GM12878 (cell line): ENCODE measurements at regions not wholly inside any gene's neighbourhood (a gene's known extent, or its start where the extent isn't known, plus 50 kb on each side); places are given as distances from the start of the nearest gene placed in this dataset.

Source experiments
- ATAC-seq: fragments of 200-7000 bp; cut with Tn5 transposase; 3 replicates; pipeline ENCODE4 v1.9.1; 2020; ENCODE audit warnings: mild to moderate bottlenecking, moderate library complexity
- BruUV-seq: library from RNA; stranded (reverse); fragments of 400-500 nt; replicated peaks from 2 replicates; lab custom pipeline; 2021; lab: Mats Ljungman, UMichigan
- CTCF ChIA-PET: fragments of 300-600 bp; sonication (Branson Sonifier 250); formaldehyde crosslinking; extraction: SDS; loops from one replicate; lab custom pipeline; 2021; ENCODE audit warnings: inconsistent platforms; lab: Yijun Ruan, JAX
- POLR2A ChIA-PET: fragments of 350-600 bp; formaldehyde crosslinking; extraction: SDS; loops from one replicate; lab custom pipeline; 2021; ENCODE audit warnings: inconsistent platforms; lab: Charles Lee
- RAD21 ChIA-PET: fragments of 300-600 bp; sonication (Branson Sonifier 250); formaldehyde crosslinking; loops from one replicate; lab custom pipeline; 2023; ENCODE audit warnings: antibody characterized with exemption; ENCODE audit not compliant: unreplicated experiment; lab: Charles Lee
- SMC1A ChIA-PET: fragments of 300-600 bp; sonication (Branson Sonifier 250); formaldehyde crosslinking; loops from one replicate; lab custom pipeline; 2023; ENCODE audit not compliant: unreplicated experiment, uncharacterized antibody; lab: Charles Lee
- DNase-seq: peaks from one replicate; pipeline ENCODE4 v3.0.0-alpha.2; 2011; ENCODE audit warnings: low read depth, low spot score
- FAIRE-seq: peaks from 3 replicates; lab custom pipeline; 2011; peaks lifted over from hg19 to GRCh38; lab: Jason Lieb, UNC
- H2AFZ ChIP-seq: 2 replicates; pipeline ENCODE4 v1.6.0; 2011; ENCODE audit warnings: low read depth, low read length, control low read depth; ENCODE audit not compliant: control insufficient read depth
- H3K27ac ChIP-seq: 2 replicates; pipeline ENCODE4 v1.5.1; 2011; ENCODE audit warnings: control low read depth; ENCODE audit not compliant: control insufficient read depth, insufficient read depth
- H3K27me3 ChIP-seq, 2 experiments: replicated peaks in 1 of 2; 2 replicates each; pipeline versions ENCODE4 v1.6.0 to v1.6.1; 2011; ENCODE audit warnings: low read length in 1 of 2; ENCODE audit not compliant: control insufficient read depth in 2 of 2, insufficient read depth in 2 of 2
- H3K36me3 ChIP-seq, 2 experiments: 2 replicates each; pipeline ENCODE4 v1.5.1; 2011; ENCODE audit warnings: low read length in 1 of 2; ENCODE audit not compliant: control insufficient read depth in 2 of 2, insufficient read depth in 2 of 2
- H3K4me1 ChIP-seq: 2 replicates; pipeline ENCODE4 v1.6.1; 2011; ENCODE audit warnings: mild to moderate bottlenecking, low read length, moderate library complexity, mixed read lengths; ENCODE audit not compliant: control insufficient read depth, insufficient read depth
- H3K4me2 ChIP-seq: 2 replicates; pipeline ENCODE4 v1.6.0; 2011; ENCODE audit warnings: control low read depth; ENCODE audit not compliant: control insufficient read depth, insufficient read depth
- H3K4me3 ChIP-seq: fragments of 200-600 bp; sonication (generic); 2 replicates; pipeline ENCODE4 v1.5.1; 2016
- H3K79me2 ChIP-seq: 2 replicates; pipeline ENCODE4 v1.6.0; 2011; ENCODE audit warnings: low read length; ENCODE audit not compliant: control insufficient read depth, insufficient read depth
- H3K9ac ChIP-seq: 2 replicates; pipeline ENCODE4 v1.8.0; 2011; ENCODE audit warnings: low read length, control low read depth, mixed read lengths; ENCODE audit not compliant: control insufficient read depth, insufficient read depth
- H3K9me3 ChIP-seq: replicated peaks from 3 replicates; pipeline ENCODE4 v1.5.1; 2011; ENCODE audit warnings: mild to moderate bottlenecking, low read length; ENCODE audit not compliant: control insufficient read depth, insufficient read depth
- H4K20me1 ChIP-seq: 2 replicates; pipeline ENCODE4 v1.6.0; 2011; ENCODE audit not compliant: control insufficient read depth, insufficient read depth
- ATF7 ChIP-seq: fragments of 450-650 bp; IDR thresholded peaks from 2 replicates; pipeline ENCODE4 v1.6.1; 2016; ENCODE audit warnings: low read depth, mild to moderate bottlenecking
- BACH1 ChIP-seq: fragments of 450-650 bp; IDR thresholded peaks from 2 replicates; pipeline ENCODE4 v1.6.1; 2017; ENCODE audit warnings: mild to moderate bottlenecking, borderline replicate concordance
- CHD1 ChIP-seq: IDR thresholded peaks from 2 replicates; pipeline ENCODE4 v1.6.1; 2012; ENCODE audit warnings: low read depth, low read length, improper control_type of control experiment
- ETV6 ChIP-seq, 2 experiments: fragments of 450-650 bp in 1 of 2; IDR thresholded peaks in 1 of 2; conservative IDR thresholded peaks in 1 of 2; 2 replicates each; pipeline ENCODE4 v1.6.1; 2014; ENCODE audit warnings: antibody characterized with exemption in 1 of 2, borderline replicate concordance in 1 of 2, low read depth in 1 of 2, mild to moderate bottlenecking in 1 of 2, moderate library complexity in 1 of 2
- HCFC1 ChIP-seq: fragments of 150-350 bp; IDR thresholded peaks from 2 replicates; pipeline ENCODE4 v1.6.1; 2014; ENCODE audit warnings: low read length
- KAT2A ChIP-seq: conservative IDR thresholded peaks from 2 replicates; pipeline ENCODE4 v1.6.1; 2011; ENCODE audit warnings: low read depth, low read length; ENCODE audit not compliant: control insufficient read depth
- MTA2 ChIP-seq: fragments of 450-650 bp; IDR thresholded peaks from 2 replicates; pipeline ENCODE4 v1.6.1; 2016; ENCODE audit warnings: low read depth, mild to moderate bottlenecking, moderate library complexity
- MXI1 ChIP-seq: fragments of 150-350 bp; IDR thresholded peaks from 2 replicates; pipeline ENCODE4 v1.6.1; 2011; ENCODE audit warnings: low read depth, mild to moderate bottlenecking, inconsistent platforms, low read length, improper control_type of control experiment
- RAD51 ChIP-seq: fragments of 450-650 bp; IDR thresholded peaks from 2 replicates; pipeline ENCODE4 v1.6.1; 2016; ENCODE audit warnings: moderate library complexity, mild to moderate bottlenecking, inconsistent platforms
- TCF7 ChIP-seq: IDR thresholded peaks from 2 replicates; pipeline ENCODE4 v1.6.1; 2014; ENCODE audit warnings: antibody characterized with exemption, borderline replicate concordance
- ZNF207 ChIP-seq: fragments of 450-650 bp; IDR thresholded peaks from 2 replicates; pipeline ENCODE4 v1.6.1; 2014; ENCODE audit warnings: antibody characterized with exemption, mild to moderate bottlenecking, borderline replicate concordance
- ZNF217 ChIP-seq: fragments of 450-650 bp; IDR thresholded peaks from 2 replicates; pipeline ENCODE4 v1.6.1; 2017; ENCODE audit warnings: antibody characterized with exemption, mild to moderate bottlenecking
- WGBS: methylation state at CpG from one replicate; pipeline ENCODE4 v1.1.6; 2016; ENCODE audit warnings: low lambda C conversion rate; ENCODE audit not compliant: insufficient replicate concordance, insufficient coverage; ENCODE audit errors: missing lambda C conversion rate; 5-methylcytosine and 5-hydroxymethylcytosine counted together
- in situ Hi-C: fragments of 300-500 bp; cut with MboI; formaldehyde crosslinking; loops from 9 replicates; pipeline ENCODE4 v1.14.3; 2018; ENCODE audit warnings: mixed read lengths
- intact Hi-C: fragments of 100-400 bp; cut with micrococcal nuclease; formaldehyde crosslinking; loops from one replicate; pipeline ENCODE4 v1.14.2; 2022; ENCODE audit not compliant: unreplicated experiment
- TF ChIP-seq, protein P1 (sequence below): IDR thresholded peaks from 2 replicates; pipeline ENCODE4 v1.6.1; 2012; ENCODE audit warnings: low read depth, low read length, improper control_type of control experiment
- TF ChIP-seq, protein P2 (sequence below): IDR thresholded peaks from 2 replicates; pipeline ENCODE4 v1.6.1; 2012; ENCODE audit warnings: low read depth, low read length, improper control_type of control experiment
- TF ChIP-seq, protein P3 (sequence below), 3 experiments: IDR thresholded peaks in 2 of 3; conservative IDR thresholded peaks in 1 of 3; 2 replicates each; pipeline ENCODE4 v1.5.1; 2011; ENCODE audit warnings: low read depth in 3 of 3, low read length in 3 of 3, mild to moderate bottlenecking in 3 of 3, control low read depth in 2 of 3, moderate library complexity in 2 of 3, inconsistent platforms in 1 of 3, mixed read lengths in 1 of 3; ENCODE audit not compliant: control insufficient read depth in 2 of 3, insufficient read depth in 1 of 3; ENCODE audit errors: extremely low read depth in 1 of 3

DNA sequence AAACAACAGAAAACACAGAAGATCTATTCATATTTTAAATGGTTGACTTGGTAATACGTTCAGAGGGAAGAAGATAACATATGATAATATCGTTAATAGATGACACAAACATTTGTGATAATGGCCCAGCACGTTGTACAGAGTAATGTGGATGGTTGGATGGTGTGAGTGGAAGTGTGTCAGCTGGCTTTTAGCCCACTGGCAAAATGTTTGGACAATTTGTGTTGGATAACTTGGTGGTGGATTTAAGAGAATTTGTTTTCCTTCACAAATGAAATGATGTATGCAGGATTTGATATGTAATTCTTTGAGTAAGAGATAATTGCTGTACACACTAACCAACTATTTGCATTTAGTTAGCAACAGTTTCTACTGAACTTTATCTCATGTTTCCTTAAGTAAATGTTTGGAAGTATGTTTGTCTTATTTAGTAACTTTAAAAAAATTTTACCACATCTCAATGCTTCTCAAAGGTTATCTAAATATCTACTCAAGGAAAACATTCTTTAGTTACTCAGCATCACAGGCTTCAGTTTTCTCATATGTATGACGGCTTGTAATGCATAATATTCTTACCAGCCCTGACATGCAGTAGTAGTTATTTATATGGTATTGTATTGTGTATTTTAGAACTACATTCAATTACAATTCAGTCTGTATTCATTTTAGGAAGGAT lies 328.5 kb upstream of the GOLIM4 start:
- 11% methylated on average over 4 of the region's 4 CpGs for WGBS
- no peaks in the 10 kb centered on the region for H3K4me1 ChIP-seq
- TF ChIP-seq RAD51: no peak
- TF ChIP-seq, protein P1, sequence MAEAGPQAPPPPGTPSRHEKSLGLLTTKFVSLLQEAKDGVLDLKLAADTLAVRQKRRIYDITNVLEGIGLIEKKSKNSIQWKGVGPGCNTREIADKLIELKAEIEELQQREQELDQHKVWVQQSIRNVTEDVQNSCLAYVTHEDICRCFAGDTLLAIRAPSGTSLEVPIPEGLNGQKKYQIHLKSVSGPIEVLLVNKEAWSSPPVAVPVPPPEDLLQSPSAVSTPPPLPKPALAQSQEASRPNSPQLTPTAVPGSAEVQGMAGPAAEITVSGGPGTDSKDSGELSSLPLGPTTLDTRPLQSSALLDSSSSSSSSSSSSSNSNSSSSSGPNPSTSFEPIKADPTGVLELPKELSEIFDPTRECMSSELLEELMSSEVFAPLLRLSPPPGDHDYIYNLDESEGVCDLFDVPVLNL: no peak
- TF ChIP-seq MTA2: no peak
- TF ChIP-seq ZNF217: no peak
- TF ChIP-seq HCFC1: no peak
- no peak for TF ChIP-seq BACH1
- TF ChIP-seq ATF7: no peak
- TF ChIP-seq, protein P2, sequence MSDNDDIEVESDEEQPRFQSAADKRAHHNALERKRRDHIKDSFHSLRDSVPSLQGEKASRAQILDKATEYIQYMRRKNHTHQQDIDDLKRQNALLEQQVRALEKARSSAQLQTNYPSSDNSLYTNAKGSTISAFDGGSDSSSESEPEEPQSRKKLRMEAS: no peak
- TF ChIP-seq, protein P3, sequence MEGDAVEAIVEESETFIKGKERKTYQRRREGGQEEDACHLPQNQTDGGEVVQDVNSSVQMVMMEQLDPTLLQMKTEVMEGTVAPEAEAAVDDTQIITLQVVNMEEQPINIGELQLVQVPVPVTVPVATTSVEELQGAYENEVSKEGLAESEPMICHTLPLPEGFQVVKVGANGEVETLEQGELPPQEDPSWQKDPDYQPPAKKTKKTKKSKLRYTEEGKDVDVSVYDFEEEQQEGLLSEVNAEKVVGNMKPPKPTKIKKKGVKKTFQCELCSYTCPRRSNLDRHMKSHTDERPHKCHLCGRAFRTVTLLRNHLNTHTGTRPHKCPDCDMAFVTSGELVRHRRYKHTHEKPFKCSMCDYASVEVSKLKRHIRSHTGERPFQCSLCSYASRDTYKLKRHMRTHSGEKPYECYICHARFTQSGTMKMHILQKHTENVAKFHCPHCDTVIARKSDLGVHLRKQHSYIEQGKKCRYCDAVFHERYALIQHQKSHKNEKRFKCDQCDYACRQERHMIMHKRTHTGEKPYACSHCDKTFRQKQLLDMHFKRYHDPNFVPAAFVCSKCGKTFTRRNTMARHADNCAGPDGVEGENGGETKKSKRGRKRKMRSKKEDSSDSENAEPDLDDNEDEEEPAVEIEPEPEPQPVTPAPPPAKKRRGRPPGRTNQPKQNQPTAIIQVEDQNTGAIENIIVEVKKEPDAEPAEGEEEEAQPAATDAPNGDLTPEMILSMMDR (IDR thresholded peaks at IDR 0.05 in 2 of 3, conservative IDR thresholded peaks at IDR 0.05 in 1 of 3; ENCODE audit: control insufficient read depth in 2 of 3, extremely low read depth in 1 of 3, insufficient read depth in 1 of 3, low read depth in 3 of 3, low read length in 3 of 3): no peak
- no peak for TF ChIP-seq TCF7
- TF ChIP-seq CHD1: no peak
- no peak for TF ChIP-seq ETV6 (conservative IDR thresholded peaks at IDR 0.05 in 1 of 2, IDR thresholded peaks at IDR 0.05 in 1 of 2; ENCODE audit: borderline replicate concordance in 1 of 2, low read depth in 1 of 2)
- TF ChIP-seq KAT2A: no peak
- no peak for TF ChIP-seq ZNF207
- TF ChIP-seq MXI1: no peak
- H3K79me2 ChIP-seq: no peaks in the 10 kb centered on the region
- no peak overlapping the region for H2AFZ ChIP-seq
- no peaks in the 10 kb centered on the region for H3K27me3 ChIP-seq
- no TSS peak for BruUV-seq
- DNase-seq (no peak), ATAC-seq (no peak), FAIRE-seq (no peak)
- no peaks in the 10 kb centered on the region for H4K20me1 ChIP-seq
- ChIA-PET CTCF (no interaction called here), POLR2A (no interaction called here), RAD21 (no interaction called here), SMC1A (no interaction called here)
- no peak overlapping the region for H3K4me3 ChIP-seq
- intact Hi-C loops (no loop called here), in situ Hi-C loops (no loop called here)
- H3K9me3 ChIP-seq: no peaks in the 10 kb centered on the region
- H3K36me3 ChIP-seq: no peaks in the 10 kb centered on the region
- no peak overlapping the region for H3K9ac ChIP-seq
- no peak overlapping the region for H3K4me2 ChIP-seq
- no peak overlapping the region for H3K27ac ChIP-seq
